Right lobe of liver (tissue), 6 donors: ENCODE measurements at regions not wholly inside any gene's neighbourhood (a gene's known extent, or its start where the extent isn't known, plus 50 kb on each side); places are given as distances from the start of the nearest gene placed in this dataset.

Experiments used
- ATAC-seq, 4 donors: fragments of 200-7000 bp; cut with Tn5 transposase; one replicate each; pipeline ENCODE4 v1.9.1; 2020; ENCODE audit warnings: mild to moderate bottlenecking in 4 of 4, moderate library complexity in 4 of 4
- DNase-seq, 3 donors: peaks; one replicate each; pipeline ENCODE4 v3.0.0-alpha.2; 2020
- H3K27ac ChIP-seq, 3 donors: fragments of 200-600 bp; one replicate each; pipeline ENCODE4 v1.8.0; 2022
- H3K27me3 ChIP-seq, 2 donors: fragments of 200-600 bp; one replicate each; pipeline ENCODE4 v1.8.0; 2022
- H3K36me3 ChIP-seq, 4 donors: fragments of 200-600 bp; sonication (generic) in 1 of 4; one replicate each; pipeline versions ENCODE4 v1.5.1 to v1.8.0; 2017 to 2022; ENCODE audit warnings: control low read depth in 1 of 4
- H3K4me1 ChIP-seq, 4 donors: fragments of 200-600 bp; sonication (generic) in 1 of 4; one replicate each; pipeline versions ENCODE4 v1.5.1 to v1.8.0; 2017 to 2022; ENCODE audit warnings: control low read depth in 1 of 4
- H3K4me3 ChIP-seq, 3 donors: fragments of 200-600 bp; one replicate each; pipeline ENCODE4 v1.8.0; 2022
- H3K9me3 ChIP-seq, 4 donors: fragments of 200-600 bp; sonication (generic) in 1 of 4; one replicate each; pipeline versions ENCODE4 v1.5.1 to v1.8.0; 2017 to 2022; ENCODE audit warnings: control low read depth in 1 of 4
- POLR2A ChIP-seq: fragments of 450-650 bp; IDR thresholded peaks from one replicate; pipeline ENCODE4 v1.6.1; 2017; ENCODE audit warnings: antibody characterized with exemption, mild to moderate bottlenecking
- WGBS: methylation state at CpG from one replicate; pipeline ENCODE4 v1.1.6; 2018; ENCODE audit warnings: low coverage, low lambda C conversion rate; ENCODE audit not compliant: insufficient coverage; ENCODE audit errors: missing lambda C conversion rate; 5-methylcytosine and 5-hydroxymethylcytosine counted together
- intact Hi-C, 2 donors: fragments of 100-400 bp; cut with DNase I; formaldehyde crosslinking; loops; one replicate each; pipeline versions ENCODE4 v1.11.2 to v1.14.1; 2022
- TF ChIP-seq, protein P1 (sequence below), 4 donors: fragments of 200-600 bp in 3 of 4; fragments of 450-650 bp in 1 of 4; IDR thresholded peaks; one replicate each; pipeline versions ENCODE4 v1.5.1 to v1.8.0; 2016 to 2022; ENCODE audit warnings: antibody characterized with exemption in 4 of 4, mild to moderate bottlenecking in 2 of 4
- donor health status: DM: no; HTN: yes; CAD: no.
- donor health status: DM: no; HTN: no; CAD: no.
- donor health status: DM: no; HTN: no; CAD: no.
- donor health status: DM: no; HTN: yes; CAD: no.
- donor health status: DM: no; HTN: yes; CAD: no.

DNA sequence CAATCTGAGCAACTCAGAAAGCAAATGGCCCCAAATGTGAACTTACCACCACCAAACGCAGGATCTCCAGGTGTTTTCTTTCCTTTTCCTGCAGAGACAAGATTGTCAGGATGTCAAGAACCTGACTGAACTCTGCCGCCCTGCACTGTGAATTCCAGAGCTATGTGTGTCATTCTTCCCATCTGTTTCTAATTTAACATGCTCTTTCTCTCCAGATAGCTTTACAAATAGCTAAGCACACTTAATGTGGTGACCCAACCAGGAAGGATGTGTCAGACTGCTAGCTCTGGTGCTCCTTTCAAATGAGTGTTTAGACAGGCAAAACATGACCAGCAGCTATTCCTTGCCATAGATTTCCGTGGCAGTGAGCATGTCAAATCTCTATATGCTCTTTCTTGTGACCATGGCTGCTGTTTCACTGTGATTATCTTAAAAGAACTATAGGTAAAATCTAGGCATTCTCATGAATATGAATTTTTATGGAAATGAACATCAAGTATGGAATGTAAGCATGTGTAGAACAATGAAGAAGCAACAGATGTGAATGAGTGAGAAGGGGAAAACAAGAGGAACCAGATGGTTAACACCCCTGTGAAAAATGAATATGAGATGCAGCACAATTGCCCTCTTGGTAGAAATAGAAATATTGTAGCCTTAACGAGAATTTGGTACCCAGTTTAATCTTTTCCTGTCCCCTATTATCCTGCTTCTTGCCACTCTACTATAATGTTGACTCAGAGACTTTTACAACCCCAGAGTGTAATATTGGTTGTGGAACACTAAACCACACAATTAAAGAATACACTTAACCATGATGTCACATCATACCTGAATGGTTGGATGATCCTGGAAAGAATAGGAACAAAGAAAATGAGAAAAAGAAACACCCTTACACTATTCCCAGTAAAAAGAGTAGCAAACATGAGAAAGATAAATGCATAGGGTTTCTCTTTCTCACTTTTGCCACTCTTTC is 247.8 kb upstream of the DKK2 start:
- Histone ChIP-seq H3K9me3 (no peaks in the 10 kb centered on the region), H3K27ac (no peak overlapping the region), H3K27me3 (no peaks in the 10 kb centered on the region), H3K4me3 (no peak overlapping the region), H3K36me3 (no peaks in the 10 kb centered on the region), H3K4me1 (no peaks in the 10 kb centered on the region)
- TF ChIP-seq, protein P1, sequence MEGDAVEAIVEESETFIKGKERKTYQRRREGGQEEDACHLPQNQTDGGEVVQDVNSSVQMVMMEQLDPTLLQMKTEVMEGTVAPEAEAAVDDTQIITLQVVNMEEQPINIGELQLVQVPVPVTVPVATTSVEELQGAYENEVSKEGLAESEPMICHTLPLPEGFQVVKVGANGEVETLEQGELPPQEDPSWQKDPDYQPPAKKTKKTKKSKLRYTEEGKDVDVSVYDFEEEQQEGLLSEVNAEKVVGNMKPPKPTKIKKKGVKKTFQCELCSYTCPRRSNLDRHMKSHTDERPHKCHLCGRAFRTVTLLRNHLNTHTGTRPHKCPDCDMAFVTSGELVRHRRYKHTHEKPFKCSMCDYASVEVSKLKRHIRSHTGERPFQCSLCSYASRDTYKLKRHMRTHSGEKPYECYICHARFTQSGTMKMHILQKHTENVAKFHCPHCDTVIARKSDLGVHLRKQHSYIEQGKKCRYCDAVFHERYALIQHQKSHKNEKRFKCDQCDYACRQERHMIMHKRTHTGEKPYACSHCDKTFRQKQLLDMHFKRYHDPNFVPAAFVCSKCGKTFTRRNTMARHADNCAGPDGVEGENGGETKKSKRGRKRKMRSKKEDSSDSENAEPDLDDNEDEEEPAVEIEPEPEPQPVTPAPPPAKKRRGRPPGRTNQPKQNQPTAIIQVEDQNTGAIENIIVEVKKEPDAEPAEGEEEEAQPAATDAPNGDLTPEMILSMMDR (IDR thresholded peaks at IDR 0.05) = no peak
- no peak for TF ChIP-seq POLR2A
- intact Hi-C loops = no loop called here
- ATAC-seq (no peak), DNase-seq (no peak)
- 19% methylated on average over 3 of the region's 4 CpGs for WGBS

DNA sequence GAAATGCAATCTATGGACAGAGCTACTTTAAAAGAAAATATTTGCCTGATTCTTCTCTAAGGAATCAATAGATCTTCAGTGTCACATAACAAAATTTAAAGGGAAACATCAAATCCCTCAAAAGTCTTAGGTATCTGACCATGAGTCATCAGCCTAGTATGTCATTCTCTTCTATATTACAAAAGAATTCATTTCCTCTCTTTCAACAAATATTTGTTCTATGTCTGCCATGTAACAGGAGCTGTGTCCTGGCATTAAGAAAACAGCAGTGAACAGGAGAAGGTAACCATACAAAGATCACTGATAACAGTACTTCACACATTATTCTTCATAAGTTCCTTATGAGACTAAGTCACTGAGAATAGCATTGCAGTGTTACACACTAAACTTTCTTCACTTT is 243.6 kb upstream of the DKK2 start:
- Histone ChIP-seq H3K4me1 (no peaks in the 10 kb centered on the region), H3K27ac (no peak overlapping the region), H3K27me3 (no peaks in the 10 kb centered on the region), H3K9me3 (no peaks in the 10 kb centered on the region), H3K36me3 (no peaks in the 10 kb centered on the region), H3K4me3 (no peak overlapping the region)
- DNase-seq = no peak
- intact Hi-C loops = no loop called here
- ATAC-seq = no peak
- TF ChIP-seq POLR2A = no peak
- TF ChIP-seq, protein P1 (IDR thresholded peaks at IDR 0.05) = no peak

DNA sequence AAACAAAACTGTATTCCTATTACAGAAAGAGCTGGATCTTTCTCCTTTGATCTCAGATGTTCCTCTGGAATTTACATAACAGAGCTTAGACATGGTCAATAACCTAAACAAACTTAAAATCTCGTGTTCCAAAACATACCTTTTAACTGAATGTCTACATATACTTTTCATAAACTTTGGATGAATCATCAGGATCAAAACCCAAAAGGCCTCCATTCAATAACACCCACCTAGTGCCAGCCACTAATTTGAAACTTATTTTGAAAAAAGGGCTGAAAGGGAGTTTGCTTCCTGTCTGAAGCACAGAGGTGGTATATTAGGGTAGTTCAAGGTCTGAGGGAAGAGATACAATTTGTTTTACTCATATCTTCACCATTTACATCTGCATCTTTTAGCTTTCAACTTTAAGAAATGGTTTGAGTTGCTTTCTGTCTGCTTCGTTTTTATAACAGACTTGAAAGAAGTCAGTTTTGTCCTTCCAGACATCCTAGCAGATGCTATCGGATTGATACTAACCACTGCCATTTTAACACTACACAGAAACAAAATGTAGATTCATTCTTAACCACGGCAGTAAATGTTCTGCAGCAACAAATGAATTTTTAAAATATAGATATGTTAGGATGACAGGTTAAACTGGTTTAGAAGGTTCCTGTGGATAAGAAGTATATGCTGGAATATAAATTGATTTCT is 242.8 kb upstream of the DKK2 start:
- H3K4me1 ChIP-seq = no peaks in the 10 kb centered on the region
- H3K4me3 ChIP-seq = no peak overlapping the region
- H3K9me3 ChIP-seq = no peaks in the 10 kb centered on the region
- ATAC-seq (no peak), DNase-seq (no peak)
- no peaks in the 10 kb centered on the region for H3K36me3 ChIP-seq
- no peaks in the 10 kb centered on the region for H3K27me3 ChIP-seq
- TF ChIP-seq POLR2A = no peak
- TF ChIP-seq, protein P1 (IDR thresholded peaks at IDR 0.05) = no peak
- intact Hi-C loops = no loop called here
- no peak overlapping the region for H3K27ac ChIP-seq
- 31% methylated on average over 4 of the region's 4 CpGs for WGBS

DNA sequence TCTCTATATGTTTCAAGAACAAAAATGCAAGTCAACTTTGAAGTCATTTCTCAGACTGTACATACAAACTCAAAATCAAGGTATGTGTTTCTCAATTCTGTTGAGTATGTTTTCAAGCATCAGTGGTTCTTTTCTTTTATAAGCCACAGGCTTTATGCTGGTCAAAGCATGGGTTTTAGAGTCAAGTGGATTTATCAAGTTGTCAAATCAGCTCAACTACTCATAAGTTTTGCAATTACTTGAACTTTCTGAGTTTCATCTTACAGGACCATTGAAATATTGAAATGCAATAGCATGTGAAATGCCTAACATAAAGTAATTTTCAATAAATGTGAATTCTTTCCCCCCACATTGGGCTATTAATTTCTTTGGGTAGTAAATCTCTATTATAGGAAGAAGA is 239.9 kb upstream of the DKK2 start:
- TF ChIP-seq, protein P1 (IDR thresholded peaks at IDR 0.05) = no peak
- no peak for TF ChIP-seq POLR2A
- intact Hi-C loops = no loop called here

More for the DNA sequence above, 239.9 kb upstream of the DKK2 start:
- Histone ChIP-seq H3K4me1 (no peaks in the 10 kb centered on the region), H3K9me3 (no peaks in the 10 kb centered on the region), H3K4me3 (no peak overlapping the region), H3K27ac (no peak overlapping the region), H3K36me3 (no peaks in the 10 kb centered on the region), H3K27me3 (no peaks in the 10 kb centered on the region)
- no peak for ATAC-seq
- DNase-seq = no peak
